ENCODE measurements at regions not wholly inside any gene's neighbourhood (a gene's known extent, or its start where the extent isn't known, plus 50 kb on each side); places are given as distances from the start of the nearest gene placed in this dataset.

DNA sequence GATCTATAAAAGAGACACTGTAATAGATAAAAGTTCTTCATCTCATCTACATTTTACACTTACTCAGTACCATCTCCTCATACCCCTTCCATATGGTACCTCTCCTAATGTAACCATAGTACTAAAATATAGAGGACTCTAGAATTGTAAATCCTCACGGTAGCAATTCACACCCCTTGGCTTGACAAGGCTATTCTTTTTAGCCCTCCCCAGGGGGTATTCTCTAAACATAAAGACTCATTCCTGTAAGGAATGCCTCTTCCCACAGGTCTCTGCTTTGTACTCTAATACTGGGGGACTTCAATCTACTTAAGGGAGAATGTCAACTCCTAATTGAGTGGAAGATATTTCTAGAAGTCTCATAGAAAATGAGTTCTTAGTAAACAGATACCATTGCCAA, 85.9 kb downstream of the VIP start:
- Histone ChIP-seq H3K27ac (no peak overlapping the region), H3K36me3 (ENCODE audit: low read depth) (no peaks in the 10 kb centered on the region), H3K27me3 (ENCODE audit: insufficient read depth, low read depth) (no peaks in the 10 kb centered on the region), H3K4me3 (no peak overlapping the region), H3K4me2 (no peak overlapping the region), H3K9me3 (ENCODE audit: insufficient read depth, low read depth) (no peaks in the 10 kb centered on the region), H3K9me2 (ENCODE audit: insufficient read depth) (no peaks in the 10 kb centered on the region; the same call in 1 of the 2 replicates), H4K20me1 (ENCODE audit: insufficient read depth) (no peaks in the 10 kb centered on the region), H3K79me2 (ENCODE audit: low read depth) (no peaks in the 10 kb centered on the region), H2AFZ (no peak overlapping the region), H3F3A (ENCODE audit: insufficient read depth, low read depth) (no peaks in the 10 kb centered on the region), H3K4me1 (replicated peaks; ENCODE audit: insufficient read depth) (no peaks in the 10 kb centered on the region)
- CTCF ChIA-PET = no interaction called here
- BruUV-seq (replicated peaks) = no TSS peak
- no peak for DNase-seq
- TF ChIP-seq, protein P1, sequence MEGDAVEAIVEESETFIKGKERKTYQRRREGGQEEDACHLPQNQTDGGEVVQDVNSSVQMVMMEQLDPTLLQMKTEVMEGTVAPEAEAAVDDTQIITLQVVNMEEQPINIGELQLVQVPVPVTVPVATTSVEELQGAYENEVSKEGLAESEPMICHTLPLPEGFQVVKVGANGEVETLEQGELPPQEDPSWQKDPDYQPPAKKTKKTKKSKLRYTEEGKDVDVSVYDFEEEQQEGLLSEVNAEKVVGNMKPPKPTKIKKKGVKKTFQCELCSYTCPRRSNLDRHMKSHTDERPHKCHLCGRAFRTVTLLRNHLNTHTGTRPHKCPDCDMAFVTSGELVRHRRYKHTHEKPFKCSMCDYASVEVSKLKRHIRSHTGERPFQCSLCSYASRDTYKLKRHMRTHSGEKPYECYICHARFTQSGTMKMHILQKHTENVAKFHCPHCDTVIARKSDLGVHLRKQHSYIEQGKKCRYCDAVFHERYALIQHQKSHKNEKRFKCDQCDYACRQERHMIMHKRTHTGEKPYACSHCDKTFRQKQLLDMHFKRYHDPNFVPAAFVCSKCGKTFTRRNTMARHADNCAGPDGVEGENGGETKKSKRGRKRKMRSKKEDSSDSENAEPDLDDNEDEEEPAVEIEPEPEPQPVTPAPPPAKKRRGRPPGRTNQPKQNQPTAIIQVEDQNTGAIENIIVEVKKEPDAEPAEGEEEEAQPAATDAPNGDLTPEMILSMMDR (conservative IDR thresholded peaks at IDR 0.05) = no peak
- no peak for TF ChIP-seq EZH2 (IDR thresholded peaks at IDR 0.05; ENCODE audit: low read depth)
- POLR2A ChIA-PET (ENCODE audit: unreplicated experiment) = no interaction called here
- intact Hi-C loops (cut with micrococcal nuclease; ENCODE audit: unreplicated experiment) = no loop called here

- intact Hi-C loops (cut with micrococcal nuclease; ENCODE audit: unreplicated experiment) = no loop called here
- Histone ChIP-seq H3K27me3 (ENCODE audit: insufficient read depth, low read depth) (no peaks in the 10 kb centered on the region), H3K4me3 (no peak overlapping the region), H3K36me3 (ENCODE audit: low read depth) (no peaks in the 10 kb centered on the region), H3K4me2 (no peak overlapping the region), H2AFZ (no peak overlapping the region), H3K27ac (no peak overlapping the region), H3K9me3 (ENCODE audit: insufficient read depth, low read depth) (no peaks in the 10 kb centered on the region), H3K9me2 (ENCODE audit: insufficient read depth) (no peaks in the 10 kb centered on the region; the same call in 1 of the 2 replicates), H4K20me1 (ENCODE audit: insufficient read depth) (no peaks in the 10 kb centered on the region), H3F3A (ENCODE audit: insufficient read depth, low read depth) (no peaks in the 10 kb centered on the region), H3K79me2 (ENCODE audit: low read depth) (no peaks in the 10 kb centered on the region), H3K4me1 (replicated peaks; ENCODE audit: insufficient read depth) (no peaks in the 10 kb centered on the region)
- ChIA-PET CTCF (no interaction called here), POLR2A (ENCODE audit: unreplicated experiment) (no interaction called here)
- TF ChIP-seq EZH2 (IDR thresholded peaks at IDR 0.05; ENCODE audit: low read depth) = no peak
- TF ChIP-seq, protein P1 (conservative IDR thresholded peaks at IDR 0.05) = no peak
- no TSS peak for BruUV-seq (replicated peaks)
- DNase-seq = no peak
Measured at GRCh38 chr6:152845421-152845820, 94.8 kb downstream of the VIP start.

DNA sequence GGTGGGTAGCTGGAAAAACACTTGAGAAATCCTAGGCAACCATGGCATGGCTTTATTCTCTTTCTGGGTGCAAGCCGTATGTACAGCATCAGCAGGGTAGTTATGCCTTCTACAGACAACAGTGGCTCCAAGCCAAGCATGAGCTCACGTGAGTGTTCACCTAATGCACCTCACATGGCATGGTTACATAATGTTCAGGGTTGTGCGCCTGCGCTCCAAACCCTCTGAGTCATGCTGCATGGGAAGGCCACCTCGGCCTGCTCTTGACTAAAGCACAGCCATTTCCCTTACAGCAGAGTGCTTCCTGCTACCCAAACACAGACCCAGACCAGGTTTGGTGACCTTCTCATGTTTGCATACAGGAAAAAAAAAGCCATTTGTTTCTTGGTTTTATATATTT, 96.2 kb downstream of the VIP start:
- no peak for DNase-seq
- no peaks in the 10 kb centered on the region for H3K9me3 ChIP-seq (ENCODE audit: insufficient read depth, low read depth)

More for the DNA sequence above, 96.2 kb downstream of the VIP start:
- intact Hi-C loops (cut with micrococcal nuclease; ENCODE audit: unreplicated experiment) = no loop called here
- H3K27me3 ChIP-seq (ENCODE audit: insufficient read depth, low read depth) = no peaks in the 10 kb centered on the region
- no peaks in the 10 kb centered on the region for H3K9me2 ChIP-seq (ENCODE audit: insufficient read depth)
- H4K20me1 ChIP-seq (ENCODE audit: insufficient read depth) = no peaks in the 10 kb centered on the region
- no peak overlapping the region for H3K4me2 ChIP-seq
- H3K36me3 ChIP-seq (ENCODE audit: low read depth) = no peaks in the 10 kb centered on the region
- no peak overlapping the region for H2AFZ ChIP-seq
- BruUV-seq (replicated peaks) = no TSS peak
- POLR2A ChIA-PET (ENCODE audit: unreplicated experiment) = no interaction called here
- H3F3A ChIP-seq (ENCODE audit: insufficient read depth, low read depth) = no peaks in the 10 kb centered on the region
- H3K27ac ChIP-seq = no peak overlapping the region
- TF ChIP-seq, protein P1 (conservative IDR thresholded peaks at IDR 0.05) = no peak
- TF ChIP-seq EZH2 (IDR thresholded peaks at IDR 0.05; ENCODE audit: low read depth) = no peak
- H3K4me1 ChIP-seq (replicated peaks; ENCODE audit: insufficient read depth) = no peaks in the 10 kb centered on the region
- CTCF ChIA-PET = no interaction called here
- no peak overlapping the region for H3K4me3 ChIP-seq
- no peaks in the 10 kb centered on the region for H3K79me2 ChIP-seq (ENCODE audit: low read depth)
